Astrocyte (in vitro differentiated cells and primary cell): ENCODE measurements at regions not wholly inside any gene's neighbourhood (a gene's known extent, or its start where the extent isn't known, plus 50 kb on each side); places are given as distances from the start of the nearest gene placed in this dataset.

ENCODE experiments used
- DNase-seq: peaks from one replicate; pipeline ENCODE4 v3.0.0-alpha.2; 2010; ENCODE audit warnings: low read depth
- FAIRE-seq: peaks from 2 replicates; lab custom pipeline; 2011; peaks lifted over from hg19 to GRCh38; lab: Jason Lieb, UNC
- H2AFZ ChIP-seq: 2 replicates; pipeline ENCODE4 v1.6.0; 2012; ENCODE audit warnings: low read depth, low read length, inconsistent platforms
- H3K27ac ChIP-seq: 2 replicates; pipeline ENCODE4 v1.5.1; 2011; ENCODE audit warnings: low read depth, low read length, inconsistent platforms
- H3K27me3 ChIP-seq: 2 replicates; pipeline ENCODE4 v1.6.0; 2011; ENCODE audit warnings: low read length, inconsistent platforms; ENCODE audit not compliant: insufficient read depth
- H3K36me3 ChIP-seq: 2 replicates; pipeline ENCODE4 v1.5.1; 2011; ENCODE audit warnings: low read length, inconsistent platforms; ENCODE audit not compliant: insufficient read depth
- H3K4me1 ChIP-seq: 2 replicates; pipeline ENCODE4 v1.5.1; 2011; ENCODE audit warnings: low read length, inconsistent platforms; ENCODE audit not compliant: insufficient read depth
- H3K4me2 ChIP-seq: 2 replicates; pipeline ENCODE4 v1.6.0; 2012; ENCODE audit warnings: low read length, inconsistent platforms
- H3K4me3 ChIP-seq: 2 replicates; pipeline ENCODE4 v1.5.1; 2011; ENCODE audit warnings: low read depth, mild to moderate bottlenecking, low read length, inconsistent platforms; ENCODE audit not compliant: insufficient read depth
- H3K79me2 ChIP-seq: 2 replicates; pipeline ENCODE4 v1.6.0; 2012; ENCODE audit warnings: mild to moderate bottlenecking, low read length, inconsistent platforms; ENCODE audit not compliant: insufficient read depth
- H3K9ac ChIP-seq: 2 replicates; pipeline ENCODE4 v1.6.0; 2012; ENCODE audit warnings: mild to moderate bottlenecking, low read length, inconsistent platforms
- H3K9me3 ChIP-seq: 2 replicates; pipeline ENCODE4 v1.5.1; 2012; ENCODE audit warnings: low read depth, mild to moderate bottlenecking, low read length, inconsistent platforms; ENCODE audit not compliant: insufficient read depth
- H4K20me1 ChIP-seq: 2 replicates; pipeline ENCODE4 v1.6.0; 2012; ENCODE audit warnings: low read length, inconsistent platforms; ENCODE audit not compliant: insufficient read depth
- H3K27ac Mint-ChIP-seq: one replicate; pipeline ENCODE4 v1.8.0; 2021; ENCODE audit warnings: mild to moderate bottlenecking, mixed read lengths; ENCODE audit not compliant: unreplicated experiment
- H3K27me3 Mint-ChIP-seq: one replicate; pipeline ENCODE4 v1.8.0; 2021; ENCODE audit warnings: low read depth, mixed read lengths; ENCODE audit not compliant: unreplicated experiment
- H3K36me3 Mint-ChIP-seq: one replicate; pipeline ENCODE4 v1.8.0; 2021; ENCODE audit warnings: low read depth, mixed read lengths; ENCODE audit not compliant: unreplicated experiment
- H3K4me1 Mint-ChIP-seq: one replicate; pipeline ENCODE4 v1.8.0; 2021; ENCODE audit warnings: low read depth, mixed read lengths; ENCODE audit not compliant: unreplicated experiment
- H3K4me3 Mint-ChIP-seq: one replicate; pipeline ENCODE4 v1.8.0; 2021; ENCODE audit warnings: mild to moderate bottlenecking, moderate library complexity, mixed read lengths; ENCODE audit not compliant: unreplicated experiment
- H3K9me3 Mint-ChIP-seq: one replicate; pipeline ENCODE4 v1.8.0; 2021; ENCODE audit warnings: mild to moderate bottlenecking, mixed read lengths; ENCODE audit not compliant: unreplicated experiment
- EZH2 ChIP-seq: IDR thresholded peaks from 2 replicates; pipeline ENCODE4 v1.6.1; 2012; ENCODE audit warnings: mild to moderate bottlenecking, low read length, inconsistent platforms; ENCODE audit not compliant: insufficient read depth
- TF ChIP-seq, protein P1 (sequence below): IDR thresholded peaks from 2 replicates; pipeline ENCODE4 v1.5.1; 2011; ENCODE audit warnings: low read depth, mild to moderate bottlenecking, inconsistent platforms, low read length, moderate library complexity; ENCODE audit not compliant: insufficient read depth

DNA sequence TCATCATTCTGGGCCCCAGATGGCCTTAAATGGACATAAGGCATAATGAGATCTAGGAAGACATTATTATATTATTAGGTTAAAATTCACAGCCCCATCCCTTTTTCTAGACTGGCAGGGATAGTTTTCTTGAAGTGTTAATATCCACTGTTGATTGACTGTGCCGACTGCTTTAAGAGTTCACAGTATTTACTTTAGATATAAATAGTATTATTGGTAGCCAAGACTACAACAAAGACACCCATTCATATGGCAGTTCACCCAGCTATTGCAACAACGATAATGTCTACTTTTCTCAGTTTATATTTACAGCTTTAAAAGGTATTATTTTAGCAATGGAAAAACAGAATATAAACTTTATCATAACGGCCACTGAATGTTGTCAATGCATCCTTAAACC, 922.2 kb upstream of the POU3F4 start:
- Histone ChIP-seq H3K27me3 (no peaks in the 10 kb centered on the region), H3K9ac (no peak overlapping the region), H4K20me1 (no peaks in the 10 kb centered on the region), H2AFZ (no peak overlapping the region), H3K4me1 (no peaks in the 10 kb centered on the region), H3K36me3 (no peaks in the 10 kb centered on the region), H3K79me2 (no peaks in the 10 kb centered on the region), H3K27ac (no peak overlapping the region), H3K4me3 (no peak overlapping the region), H3K9me3 (no peaks in the 10 kb centered on the region), H3K4me2 (no peak overlapping the region)
- Mint-ChIP-seq H3K4me1 (peaks cover 14% of the 10 kb centered on the region), H3K9me3 (no peaks in the 10 kb centered on the region), H3K27me3 (no peaks in the 10 kb centered on the region), H3K27ac (no peak overlapping the region), H3K36me3 (no peaks in the 10 kb centered on the region), H3K4me3 (no peak overlapping the region)
- TF ChIP-seq, protein P1, sequence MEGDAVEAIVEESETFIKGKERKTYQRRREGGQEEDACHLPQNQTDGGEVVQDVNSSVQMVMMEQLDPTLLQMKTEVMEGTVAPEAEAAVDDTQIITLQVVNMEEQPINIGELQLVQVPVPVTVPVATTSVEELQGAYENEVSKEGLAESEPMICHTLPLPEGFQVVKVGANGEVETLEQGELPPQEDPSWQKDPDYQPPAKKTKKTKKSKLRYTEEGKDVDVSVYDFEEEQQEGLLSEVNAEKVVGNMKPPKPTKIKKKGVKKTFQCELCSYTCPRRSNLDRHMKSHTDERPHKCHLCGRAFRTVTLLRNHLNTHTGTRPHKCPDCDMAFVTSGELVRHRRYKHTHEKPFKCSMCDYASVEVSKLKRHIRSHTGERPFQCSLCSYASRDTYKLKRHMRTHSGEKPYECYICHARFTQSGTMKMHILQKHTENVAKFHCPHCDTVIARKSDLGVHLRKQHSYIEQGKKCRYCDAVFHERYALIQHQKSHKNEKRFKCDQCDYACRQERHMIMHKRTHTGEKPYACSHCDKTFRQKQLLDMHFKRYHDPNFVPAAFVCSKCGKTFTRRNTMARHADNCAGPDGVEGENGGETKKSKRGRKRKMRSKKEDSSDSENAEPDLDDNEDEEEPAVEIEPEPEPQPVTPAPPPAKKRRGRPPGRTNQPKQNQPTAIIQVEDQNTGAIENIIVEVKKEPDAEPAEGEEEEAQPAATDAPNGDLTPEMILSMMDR = no peak
- TF ChIP-seq EZH2 = no peak
- FAIRE-seq = no peak
- no peak for DNase-seq

DNA sequence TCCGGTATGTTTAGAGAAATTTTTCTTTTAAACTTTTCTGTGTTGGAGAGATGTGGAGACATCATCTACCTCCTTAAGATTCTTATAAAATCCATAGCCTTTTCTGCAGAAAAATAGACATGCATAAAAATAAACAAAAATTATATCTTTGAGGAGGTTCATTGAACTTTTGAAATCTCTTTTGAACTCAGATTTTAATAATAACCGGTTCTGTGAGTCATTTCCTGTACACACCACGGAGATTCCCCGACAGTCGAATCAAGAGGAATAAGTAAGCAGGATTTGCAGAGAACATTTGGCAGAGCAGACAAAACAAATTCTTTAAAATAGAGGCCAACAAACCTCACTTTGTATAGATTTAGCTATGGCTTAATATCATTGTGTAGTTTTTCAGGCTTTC, 918.7 kb upstream of the POU3F4 start:
- Histone ChIP-seq H3K36me3 (no peaks in the 10 kb centered on the region), H3K4me1 (no peaks in the 10 kb centered on the region), H3K9me3 (no peaks in the 10 kb centered on the region), H3K4me3 (no peak overlapping the region), H3K79me2 (no peaks in the 10 kb centered on the region), H3K9ac (no peak overlapping the region), H3K27me3 (no peaks in the 10 kb centered on the region), H4K20me1 (no peaks in the 10 kb centered on the region), H3K4me2 (no peak overlapping the region), H3K27ac (no peak overlapping the region), H2AFZ (no peak overlapping the region)
- Mint-ChIP-seq H3K36me3 (no peaks in the 10 kb centered on the region), H3K9me3 (no peaks in the 10 kb centered on the region), H3K4me1 (peaks cover 14% of the 10 kb centered on the region), H3K27me3 (no peaks in the 10 kb centered on the region), H3K4me3 (no peak overlapping the region), H3K27ac (no peak overlapping the region)
- FAIRE-seq (peak; percentile 77), DNase-seq (peak; percentile 37)
- TF ChIP-seq, protein P1 = no peak
- no peak for TF ChIP-seq EZH2

DNA sequence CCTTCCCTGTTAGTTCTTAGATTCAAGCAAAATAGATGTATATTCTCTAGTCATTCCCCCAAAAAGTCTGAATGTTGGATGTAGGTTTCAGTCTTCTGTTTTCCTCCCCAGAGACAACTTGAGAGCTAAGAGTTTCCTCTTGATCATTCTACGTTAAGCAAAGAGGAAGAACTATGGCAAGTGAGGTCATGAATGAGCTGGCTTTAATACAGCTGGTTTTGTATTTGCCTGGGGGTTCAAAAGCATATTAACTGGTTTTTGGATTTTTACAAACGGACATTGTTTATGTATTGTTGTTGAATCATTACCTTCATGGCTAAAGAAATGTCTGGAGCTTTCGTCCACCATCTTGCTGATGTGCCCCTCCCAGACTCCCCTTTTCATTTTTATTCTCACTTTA, 916.7 kb upstream of the POU3F4 start:
- FAIRE-seq (peak; percentile 91), DNase-seq (no peak)
- H3K9ac ChIP-seq = no peak overlapping the region
- H3K4me1 ChIP-seq = no peaks in the 10 kb centered on the region
- H3K4me2 ChIP-seq = no peak overlapping the region
- H3K27me3 Mint-ChIP-seq = no peaks in the 10 kb centered on the region
- no peak overlapping the region for H3K27ac Mint-ChIP-seq
- H3K79me2 ChIP-seq = no peaks in the 10 kb centered on the region
- no peaks in the 10 kb centered on the region for H3K36me3 ChIP-seq
- H3K9me3 Mint-ChIP-seq = no peaks in the 10 kb centered on the region
- H4K20me1 ChIP-seq = no peaks in the 10 kb centered on the region
- no peak overlapping the region for H3K4me3 Mint-ChIP-seq
- TF ChIP-seq, protein P1 = no peak
- no peak for TF ChIP-seq EZH2
- no peak overlapping the region for H2AFZ ChIP-seq
- no peak overlapping the region for H3K4me3 ChIP-seq
- no peaks in the 10 kb centered on the region for H3K9me3 ChIP-seq
- no peaks in the 10 kb centered on the region for H3K36me3 Mint-ChIP-seq
- peaks cover 14% of the 10 kb centered on the region for H3K4me1 Mint-ChIP-seq
- no peak overlapping the region for H3K27ac ChIP-seq
- H3K27me3 ChIP-seq = no peaks in the 10 kb centered on the region
